Mesenchymal stem cell (in vitro differentiated cells and primary cell): ENCODE measurements at regions not wholly inside any gene's neighbourhood (a gene's known extent, or its start where the extent isn't known, plus 50 kb on each side); places are given as distances from the start of the nearest gene placed in this dataset.

ENCODE experiments used
- DNase-seq: peaks from one replicate; pipeline ENCODE4 v3.0.0-alpha.2; 2013
- H2AFZ ChIP-seq: one replicate; pipeline ENCODE4 v1.6.1; 2013; ENCODE audit warnings: low read depth, mild to moderate bottlenecking, control low read depth, inconsistent platforms, low read length, moderate library complexity
- H2AK5ac ChIP-seq: 2 replicates; pipeline ENCODE4 v1.6.1; 2013; ENCODE audit warnings: low read length, moderate library complexity, mild to moderate bottlenecking, inconsistent platforms; ENCODE audit not compliant: severe bottlenecking
- H2BK120ac ChIP-seq: one replicate; pipeline ENCODE4 v1.6.1; 2013; ENCODE audit warnings: low read depth, mild to moderate bottlenecking, inconsistent platforms, low read length, moderate library complexity
- H2BK12ac ChIP-seq, 2 experiments: one replicate each; pipeline ENCODE4 v1.6.1; 2013; ENCODE audit warnings: inconsistent platforms in 2 of 2, low read length in 2 of 2, mild to moderate bottlenecking in 2 of 2, moderate library complexity in 2 of 2, control low read depth in 1 of 2
- H2BK15ac ChIP-seq: one replicate; pipeline ENCODE4 v1.6.1; 2013; ENCODE audit warnings: mild to moderate bottlenecking, low read depth, inconsistent platforms; ENCODE audit not compliant: poor library complexity, severe bottlenecking
- H2BK5ac ChIP-seq: 2 replicates; pipeline ENCODE4 v1.6.1; 2013; ENCODE audit warnings: low read depth, mild to moderate bottlenecking, low read length, control low read depth, inconsistent platforms; ENCODE audit not compliant: poor library complexity, severe bottlenecking
- H3K14ac ChIP-seq, 2 experiments: one replicate each; pipeline ENCODE4 v1.6.1; 2013; ENCODE audit warnings: inconsistent platforms in 2 of 2, low read length in 2 of 2, control low read depth in 1 of 2, mild to moderate bottlenecking in 1 of 2, moderate library complexity in 1 of 2
- H3K18ac ChIP-seq, 2 experiments: one replicate each; pipeline ENCODE4 v1.6.1; 2013; ENCODE audit warnings: inconsistent platforms in 2 of 2, low read length in 2 of 2, control low read depth in 1 of 2, low read depth in 1 of 2, mild to moderate bottlenecking in 1 of 2
- H3K23ac ChIP-seq, 2 experiments: one replicate each; pipeline ENCODE4 v1.6.1; 2013; ENCODE audit warnings: inconsistent platforms in 2 of 2, low read length in 2 of 2, mild to moderate bottlenecking in 2 of 2, moderate library complexity in 2 of 2, control low read depth in 1 of 2
- H3K27ac ChIP-seq: 2 replicates; pipeline ENCODE4 v1.5.1; 2013; ENCODE audit warnings: mild to moderate bottlenecking, moderate library complexity, low read length, control low read depth, inconsistent platforms; ENCODE audit not compliant: poor library complexity, severe bottlenecking
- H3K27me3 ChIP-seq, 2 experiments: 2 replicates each; pipeline versions ENCODE4 v1.6.1 to v1.7.0; 2013; ENCODE audit warnings: low read length in 2 of 2, mild to moderate bottlenecking in 2 of 2, moderate library complexity in 2 of 2, control low read depth in 1 of 2, inconsistent platforms in 1 of 2; ENCODE audit not compliant: control insufficient read depth in 1 of 2, insufficient read depth in 1 of 2
- H3K36me3 ChIP-seq, 2 experiments: 2 replicates each; pipeline versions ENCODE4 v1.6.1 to v1.7.0; 2013; ENCODE audit warnings: low read length in 2 of 2, control low read depth in 1 of 2, inconsistent platforms in 1 of 2, low read depth in 1 of 2, mild to moderate bottlenecking in 1 of 2; ENCODE audit not compliant: insufficient read depth in 2 of 2, control insufficient read depth in 1 of 2
- H3K4ac ChIP-seq, 2 experiments: one replicate each; pipeline ENCODE4 v1.6.1; 2013; ENCODE audit warnings: inconsistent platforms in 2 of 2, low read length in 2 of 2, mild to moderate bottlenecking in 2 of 2, moderate library complexity in 2 of 2, control low read depth in 1 of 2, low read depth in 1 of 2
- H3K4me1 ChIP-seq: 2 replicates; pipeline ENCODE4 v1.6.1; 2013; ENCODE audit warnings: low read depth, low read length, control low read depth; ENCODE audit not compliant: control insufficient read depth, insufficient read depth
- H3K4me2 ChIP-seq: 2 replicates; pipeline ENCODE4 v1.6.1; 2013; ENCODE audit warnings: low read length, mild to moderate bottlenecking, inconsistent platforms; ENCODE audit not compliant: poor library complexity, severe bottlenecking
- H3K4me3 ChIP-seq, 2 experiments: 2 replicates each; pipeline versions ENCODE4 v1.5.1 to v1.7.0; 2013; ENCODE audit warnings: low read length in 2 of 2, mild to moderate bottlenecking in 2 of 2, control low read depth in 1 of 2, low read depth in 1 of 2; ENCODE audit not compliant: insufficient read depth in 1 of 2
- H3K79me1 ChIP-seq: replicated peaks from 2 replicates; pipeline ENCODE4 v1.6.1; 2013; ENCODE audit warnings: mild to moderate bottlenecking, control low read depth, low read length, inconsistent platforms; ENCODE audit not compliant: poor library complexity, severe bottlenecking
- H3K9ac ChIP-seq: 2 replicates; pipeline ENCODE4 v1.7.0; 2013; ENCODE audit warnings: mild to moderate bottlenecking, low read length, moderate library complexity
- H3K9me3 ChIP-seq: 2 replicates; pipeline ENCODE4 v1.7.0; 2013; ENCODE audit warnings: mild to moderate bottlenecking, low read length; ENCODE audit not compliant: control insufficient read depth
- H4K8ac ChIP-seq: one replicate; pipeline ENCODE4 v1.6.1; 2013; ENCODE audit warnings: inconsistent platforms, mild to moderate bottlenecking, low read length, moderate library complexity
- H4K91ac ChIP-seq: one replicate; pipeline ENCODE4 v1.6.1; 2013; ENCODE audit warnings: mild to moderate bottlenecking, low read length, inconsistent platforms
- WGBS: methylation state at CpG from one replicate; pipeline ENCODE4 v1.1.7; 2013; ENCODE audit warnings: mixed read lengths; 5-methylcytosine and 5-hydroxymethylcytosine counted together

DNA sequence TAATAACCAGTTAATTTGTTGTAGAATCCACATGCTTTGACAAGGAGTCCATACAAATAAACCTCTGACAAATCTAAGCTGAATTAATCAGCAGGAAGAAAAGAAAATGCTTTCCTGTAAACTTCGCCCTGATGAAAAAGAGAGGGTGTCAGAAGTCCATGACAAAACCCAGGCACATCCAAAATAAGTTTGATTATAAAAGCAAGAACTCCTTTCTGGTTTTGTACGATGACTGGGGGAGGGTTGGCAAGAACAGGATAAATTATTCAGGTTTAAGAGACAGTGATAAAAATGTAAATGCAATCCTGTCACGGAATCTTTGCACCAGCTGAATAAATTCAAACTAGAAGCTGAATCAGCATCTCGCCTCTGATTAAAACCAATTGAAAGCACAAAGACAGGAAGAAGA lies 469.2 kb upstream of the TNP1 start:
- Histone ChIP-seq H3K4ac (no peak overlapping the region), H4K8ac (no peak overlapping the region), H3K27ac (no peak overlapping the region), H3K14ac (no peak overlapping the region), H2AFZ (no peak overlapping the region), H2BK15ac (no peak overlapping the region), H3K79me1 (no peaks in the 10 kb centered on the region), H4K91ac (no peak overlapping the region), H3K4me2 (no peak overlapping the region), H2AK5ac (no peak overlapping the region), H3K4me3 (no peak overlapping the region), H3K27me3 (no peaks in the 10 kb centered on the region), H2BK120ac (no peak overlapping the region), H3K18ac (no peak overlapping the region), H3K9me3 (no peaks in the 10 kb centered on the region), H3K23ac (no peak overlapping the region), H2BK12ac (no peak overlapping the region), H3K4me1 (peaks cover 6% of the 10 kb centered on the region), H2BK5ac (no peak overlapping the region), H3K36me3 (no peaks in the 10 kb centered on the region), H3K9ac (no peak overlapping the region)
- DNase-seq = peak; percentile 15
- 56% methylated on average over 4 of the region's 4 CpGs for WGBS

GRCh38 chr2:217328622-217328978 lies 468.7 kb upstream of the TNP1 start:
- H2BK5ac ChIP-seq = no peak overlapping the region
- no peak overlapping the region for H3K18ac ChIP-seq
- no peak overlapping the region for H2BK120ac ChIP-seq
- no CpG with 5 or more reads among the region's 2 CpGs for WGBS
- no peak overlapping the region for H2AFZ ChIP-seq
- H3K14ac ChIP-seq = no peak overlapping the region
- no peak overlapping the region for H3K4me3 ChIP-seq
- H3K79me1 ChIP-seq = no peaks in the 10 kb centered on the region
- H3K23ac ChIP-seq = no peak overlapping the region
- no peak overlapping the region for H3K4ac ChIP-seq
- H3K9ac ChIP-seq = no peak overlapping the region
- no peak overlapping the region for H4K8ac ChIP-seq
- no peak for DNase-seq
- H2BK12ac ChIP-seq = no peak overlapping the region
- no peak overlapping the region for H4K91ac ChIP-seq
- no peak overlapping the region for H2BK15ac ChIP-seq
- no peaks in the 10 kb centered on the region for H3K27me3 ChIP-seq
- no peaks in the 10 kb centered on the region for H3K36me3 ChIP-seq
- peaks cover 6% of the 10 kb centered on the region for H3K4me1 ChIP-seq
- no peak overlapping the region for H2AK5ac ChIP-seq
- no peaks in the 10 kb centered on the region for H3K9me3 ChIP-seq
- no peak overlapping the region for H3K27ac ChIP-seq
- no peak overlapping the region for H3K4me2 ChIP-seq

DNA sequence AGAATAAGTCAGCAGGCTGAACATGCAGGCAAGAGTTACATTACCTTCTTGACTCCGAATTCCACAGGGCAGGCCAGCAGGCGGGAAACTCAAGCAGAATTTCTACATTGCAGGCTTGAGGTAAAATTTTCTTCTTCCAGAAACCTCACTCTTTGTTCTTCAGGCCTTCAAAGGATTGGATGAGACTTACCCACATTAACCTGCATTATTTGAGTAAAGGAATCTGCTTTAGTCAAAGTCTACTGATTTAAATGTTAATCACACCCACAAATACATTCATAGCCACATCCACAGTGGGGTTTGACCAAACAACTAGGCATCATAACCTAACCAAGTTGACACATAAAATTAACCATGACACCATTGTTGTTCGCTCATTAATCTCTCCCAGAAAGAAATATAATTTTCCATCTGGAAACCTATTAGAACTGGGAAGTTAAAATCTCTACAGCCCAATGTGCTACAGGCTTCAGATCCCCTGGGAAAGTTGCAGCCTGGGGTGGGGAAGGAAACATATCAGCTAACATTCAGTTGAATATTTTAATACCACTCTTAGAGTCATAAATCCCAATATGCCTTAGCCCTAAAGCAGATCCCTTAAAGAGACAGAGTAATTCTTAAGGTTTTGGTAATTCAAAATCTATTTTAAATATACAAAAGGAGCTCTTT lies 468.2 kb upstream of the TNP1 start:
- H3K4ac ChIP-seq = no peak overlapping the region
- H3K23ac ChIP-seq = no peak overlapping the region
- peaks cover 6% of the 10 kb centered on the region for H3K4me1 ChIP-seq
- no peak overlapping the region for H3K27ac ChIP-seq
- peak overlapping the region; percentile 76 for H2AK5ac ChIP-seq
- no peak overlapping the region for H4K8ac ChIP-seq
- H2AFZ ChIP-seq = no peak overlapping the region
- H3K4me3 ChIP-seq = no peak overlapping the region
- no peak overlapping the region for H2BK120ac ChIP-seq
- no peak overlapping the region for H2BK5ac ChIP-seq
- no peak overlapping the region for H3K18ac ChIP-seq
- no peak overlapping the region for H4K91ac ChIP-seq
- H3K27me3 ChIP-seq = no peaks in the 10 kb centered on the region
- H2BK12ac ChIP-seq = no peak overlapping the region
- no peak overlapping the region for H3K9ac ChIP-seq
- H3K14ac ChIP-seq = no peak overlapping the region
- no peak overlapping the region for H2BK15ac ChIP-seq
- H3K9me3 ChIP-seq = no peaks in the 10 kb centered on the region
- no peak for DNase-seq
- H3K79me1 ChIP-seq = no peaks in the 10 kb centered on the region
- 92% methylated on average over 3 of the region's 3 CpGs for WGBS
- no peak overlapping the region for H3K4me2 ChIP-seq
- H3K36me3 ChIP-seq = no peaks in the 10 kb centered on the region

DNA sequence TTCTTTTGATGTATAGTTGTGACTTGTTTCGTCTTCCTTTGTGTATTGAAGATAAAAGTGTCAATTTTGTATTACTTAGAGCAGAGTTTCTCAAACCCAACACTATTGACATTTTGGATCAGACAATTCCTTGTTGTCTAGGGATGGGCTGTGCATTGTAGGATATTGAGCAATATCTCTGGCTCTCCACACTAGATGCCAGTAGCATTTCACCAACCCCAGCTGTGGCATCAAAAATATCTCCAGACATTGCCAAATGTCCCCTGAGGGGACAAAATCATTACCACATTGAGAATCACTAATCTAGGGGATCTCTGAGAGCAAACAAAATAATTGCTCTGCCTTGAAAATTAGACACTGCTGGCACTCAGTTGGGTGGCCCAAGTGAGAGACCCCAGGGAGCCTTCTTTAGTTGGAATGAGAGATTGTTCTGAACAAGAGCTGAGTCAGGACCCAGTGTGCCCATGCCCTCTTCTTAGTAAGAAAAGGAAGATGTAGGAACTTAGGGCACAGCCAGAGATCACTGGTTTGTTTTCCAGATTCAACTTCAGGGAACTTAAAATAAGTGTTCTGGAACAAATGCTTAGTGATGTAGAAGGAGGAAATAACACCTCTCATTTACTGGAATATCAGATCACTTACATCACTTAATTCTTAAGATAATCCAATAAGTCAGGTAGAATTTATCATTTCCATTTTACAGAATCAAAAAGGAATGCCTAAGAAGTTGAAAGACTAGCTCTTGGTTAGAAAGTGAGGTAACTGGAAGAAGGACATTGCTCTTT lies 466.6 kb upstream of the TNP1 start:
- Histone ChIP-seq H3K79me1 (no peaks in the 10 kb centered on the region), H3K4ac (no peak overlapping the region), H4K8ac (no peak overlapping the region), H3K36me3 (no peaks in the 10 kb centered on the region), H3K27ac (no peak overlapping the region), H4K91ac (no peak overlapping the region), H2BK120ac (no peak overlapping the region), H3K4me1 (peaks cover 5% of the 10 kb centered on the region), H3K9ac (no peak overlapping the region), H3K4me3 (no peak overlapping the region), H3K23ac (no peak overlapping the region), H3K27me3 (no peaks in the 10 kb centered on the region), H2AFZ (no peak overlapping the region), H2AK5ac (no peak overlapping the region), H2BK12ac (peak overlapping the region in 1 of 2 experiments; percentile 13), H3K18ac (no peak overlapping the region), H2BK5ac (no peak overlapping the region), H2BK15ac (no peak overlapping the region), H3K9me3 (no peaks in the 10 kb centered on the region), H3K14ac (no peak overlapping the region), H3K4me2 (no peak overlapping the region)
- WGBS = no CpG with 5 or more reads among the region's 1 CpG
- DNase-seq = no peak
